Cardiac muscle cell (in vitro differentiated cells and primary cell): ENCODE measurements at regions not wholly inside any gene's neighbourhood (a gene's known extent, or its start where the extent isn't known, plus 50 kb on each side); places are given as distances from the start of the nearest gene placed in this dataset.

ENCODE experiments used
- DNase-seq, 2 donors: peaks; one replicate each; pipeline versions ENCODE4 v3.0.0 to v3.0.0-alpha.2; 2010 to 2017; ENCODE audit warnings: low read depth in 1 of 2, low spot score in 1 of 2
- H3K27ac ChIP-seq: fragments of 200-600 bp; sonication (generic); 2 replicates; pipeline ENCODE4 v1.5.1; 2016
- H3K27me3 ChIP-seq: fragments of 200-600 bp; sonication (generic); 2 replicates; pipeline ENCODE4 v1.6.0; 2016; ENCODE audit warnings: control low read depth
- H3K36me3 ChIP-seq: fragments of 200-600 bp; sonication (generic); 2 replicates; pipeline ENCODE4 v1.5.1; 2016; ENCODE audit warnings: control low read depth
- H3K4me1 ChIP-seq: fragments of 200-600 bp; sonication (generic); 2 replicates; pipeline ENCODE4 v1.8.1; 2017; ENCODE audit warnings: low read depth, mild to moderate bottlenecking, mixed run types
- H3K4me3 ChIP-seq: fragments of 200-600 bp; sonication (generic); 2 replicates; pipeline ENCODE4 v1.5.1; 2016; ENCODE audit warnings: mild to moderate bottlenecking
- H3K9me3 ChIP-seq: fragments of 200-600 bp; sonication (generic); 2 replicates; pipeline ENCODE4 v1.5.1; 2017; ENCODE audit warnings: low read depth, mild to moderate bottlenecking, control low read depth
- CTCF ChIP-seq: IDR thresholded peaks from 2 replicates; pipeline ENCODE4 v1.5.1; 2012; ENCODE audit warnings: low read depth, mild to moderate bottlenecking, low read length

GRCh38 chr5:143685246-143685815 is 126.6 kb upstream of the HMHB1 start:
- H3K4me1 ChIP-seq: no peaks in the 10 kb centered on the region
- peak; percentile 50 for TF ChIP-seq CTCF

GRCh38 chr5:143683459-143683858 is 128.5 kb upstream of the HMHB1 start:
- Histone ChIP-seq H3K27ac (no peak overlapping the region), H3K9me3 (no peaks in the 10 kb centered on the region), H3K36me3 (no peaks in the 10 kb centered on the region), H3K27me3 (peaks cover 3% of the 10 kb centered on the region), H3K4me3 (no peak overlapping the region), H3K4me1 (no peaks in the 10 kb centered on the region)
- TF ChIP-seq CTCF: no peak
- no peak for DNase-seq

More at GRCh38 chr5:143685246-143685815, 126.6 kb upstream of the HMHB1 start:
- Histone ChIP-seq H3K9me3 (no peaks in the 10 kb centered on the region), H3K27ac (no peak overlapping the region), H3K27me3 (no peaks in the 10 kb centered on the region), H3K4me3 (no peak overlapping the region), H3K36me3 (no peaks in the 10 kb centered on the region)
- DNase-seq: peak in 1 of 2 donors; percentile 51

GRCh38 chr5:143682929-143683386 is 129.0 kb upstream of the HMHB1 start:
- no peaks in the 10 kb centered on the region for H3K4me1 ChIP-seq
- no peaks in the 10 kb centered on the region for H3K36me3 ChIP-seq
- no peak for TF ChIP-seq CTCF
- no peak overlapping the region for H3K27ac ChIP-seq
- no peak overlapping the region for H3K4me3 ChIP-seq
- H3K9me3 ChIP-seq: no peaks in the 10 kb centered on the region
- peaks cover 3% of the 10 kb centered on the region for H3K27me3 ChIP-seq
- no peak for DNase-seq

GRCh38 chr5:143682246-143682905 is 129.6 kb upstream of the HMHB1 start:
- TF ChIP-seq CTCF: no peak

GRCh38 chr5:143680672-143681259 is 131.2 kb upstream of the HMHB1 start:
- Histone ChIP-seq H3K4me3 (no peak overlapping the region), H3K27me3 (peaks cover 3% of the 10 kb centered on the region), H3K9me3 (no peaks in the 10 kb centered on the region), H3K4me1 (no peaks in the 10 kb centered on the region), H3K36me3 (no peaks in the 10 kb centered on the region), H3K27ac (no peak overlapping the region)
- no peak for DNase-seq
- TF ChIP-seq CTCF: no peak

More at GRCh38 chr5:143682246-143682905, 129.6 kb upstream of the HMHB1 start:
- no peaks in the 10 kb centered on the region for H3K9me3 ChIP-seq
- H3K27me3 ChIP-seq: peaks cover 3% of the 10 kb centered on the region
- H3K27ac ChIP-seq: no peak overlapping the region
- no peaks in the 10 kb centered on the region for H3K4me1 ChIP-seq
- peak; percentile 17 to 40 for DNase-seq
- H3K4me3 ChIP-seq: no peak overlapping the region
- H3K36me3 ChIP-seq: no peaks in the 10 kb centered on the region
